Dermis blood vessel endothelial cell (primary cell): ENCODE measurements at regions not wholly inside any gene's neighbourhood (a gene's known extent, or its start where the extent isn't known, plus 50 kb on each side); places are given as distances from the start of the nearest gene placed in this dataset.

Experiments used
- DNase-seq: peaks from one replicate; pipeline ENCODE4 v3.0.0; 2010

DNA sequence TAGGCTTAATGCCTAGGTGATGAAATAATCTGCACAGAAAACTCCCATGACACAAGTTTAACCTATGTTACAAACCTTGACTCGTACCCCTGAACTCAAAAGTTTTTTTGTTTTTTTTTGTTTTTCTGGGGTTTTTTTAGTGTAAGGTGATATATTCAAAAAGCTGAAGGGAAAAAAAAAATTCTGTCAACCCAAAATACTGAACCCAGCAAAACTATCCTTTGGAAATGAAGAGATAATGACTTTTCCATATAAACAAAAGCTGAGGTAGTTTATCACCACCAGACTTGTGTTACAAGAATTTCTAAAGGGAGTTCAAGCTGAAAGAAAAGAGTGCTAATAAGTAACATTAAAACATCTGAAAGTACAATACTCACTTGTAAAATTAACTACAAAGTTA is 448.1 kb downstream of the KCNH5 start:
- DNase-seq: no peak

DNA sequence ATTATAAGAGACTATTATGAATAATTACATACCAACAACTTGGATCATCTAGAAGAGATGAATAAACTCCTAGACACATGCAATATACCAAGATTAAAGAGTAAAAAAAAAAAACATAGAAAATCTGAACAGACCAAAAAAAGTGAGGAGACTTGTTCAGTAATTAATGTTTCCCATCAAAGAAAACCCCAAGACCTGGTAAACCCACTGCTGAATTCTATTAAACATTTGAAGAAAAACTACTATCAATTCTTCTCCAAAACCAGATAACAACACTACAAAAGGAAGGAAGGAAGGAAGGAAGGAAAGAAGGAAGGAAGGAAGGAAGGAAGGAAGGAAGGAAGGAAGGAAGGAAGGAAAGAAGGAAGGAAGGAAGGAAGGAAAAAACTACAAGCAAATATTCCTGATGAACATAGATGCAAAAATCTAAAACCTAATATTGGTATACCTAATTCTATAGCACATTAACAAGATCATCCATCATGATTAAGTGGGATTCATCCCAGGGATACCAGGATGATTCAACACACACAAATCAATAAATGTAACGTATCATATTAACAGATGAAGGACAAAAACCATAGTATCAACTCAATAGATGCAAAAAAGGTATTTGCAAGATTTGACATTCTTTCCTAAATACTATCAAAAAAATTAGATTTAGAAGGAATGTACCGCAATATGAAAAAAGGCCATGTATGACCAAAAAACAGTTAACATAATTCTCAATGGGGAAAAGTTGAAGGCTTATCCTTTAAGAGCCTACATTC is 445.5 kb downstream of the KCNH5 start:
- DNase-seq: no peak

GRCh38 chr14:62602712-62603111 is 442.5 kb downstream of the KCNH5 start:
- no peak for DNase-seq

- DNase-seq: no peak
These were observed 440.7 kb downstream of the KCNH5 start for GRCh38 chr14:62604524-62604923.

DNA sequence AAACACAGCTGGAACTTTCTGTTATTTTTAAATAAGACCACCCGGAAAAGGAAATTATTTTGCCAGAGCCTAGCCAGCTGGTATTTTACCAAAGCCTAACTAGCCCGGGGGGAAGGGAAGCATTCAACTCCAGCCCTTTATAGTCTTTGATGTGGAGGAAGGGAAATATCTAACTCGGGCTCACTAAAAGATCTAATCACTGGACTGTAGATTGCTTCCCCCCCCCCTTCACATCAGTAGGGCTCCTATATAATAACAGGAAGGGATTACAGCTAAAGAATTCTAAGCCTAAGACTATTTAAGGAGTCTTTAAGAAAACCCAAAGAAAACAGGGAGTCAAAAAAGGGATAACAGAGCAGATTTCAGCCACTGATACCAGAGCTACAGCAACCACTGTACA is 431.1 kb downstream of the KCNH5 start:
- no peak for DNase-seq

DNA sequence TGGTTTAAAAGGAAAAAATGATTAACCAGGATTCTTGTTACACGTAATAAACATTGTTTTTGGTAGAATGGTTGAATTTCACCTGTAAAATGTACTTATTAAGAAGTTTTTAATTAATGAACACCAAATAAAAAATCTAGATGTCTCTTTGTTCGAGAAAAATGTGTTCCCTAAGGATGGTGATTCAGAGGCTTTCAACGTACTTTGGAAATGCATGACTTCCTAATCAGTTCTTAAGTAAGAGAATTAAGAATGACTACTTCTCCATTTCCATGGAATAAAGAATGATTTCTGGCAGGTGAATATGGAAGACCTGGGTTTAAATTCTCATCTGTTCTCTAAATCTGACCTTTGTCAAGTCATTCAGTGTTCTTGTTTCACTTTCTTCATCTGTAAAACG is 428.6 kb downstream of the KCNH5 start:
- DNase-seq: no peak

- no peak for DNase-seq
These were observed 418.8 kb downstream of the KCNH5 start for GRCh38 chr14:62626416-62626815.

- no peak for DNase-seq
These were observed 416.0 kb downstream of the KCNH5 start for GRCh38 chr14:62629176-62629725.

GRCh38 chr14:62631176-62631575 is 414.1 kb downstream of the KCNH5 start:
- no peak for DNase-seq

GRCh38 chr14:62632771-62633170 is 412.5 kb downstream of the KCNH5 start:
- no peak for DNase-seq

DNA sequence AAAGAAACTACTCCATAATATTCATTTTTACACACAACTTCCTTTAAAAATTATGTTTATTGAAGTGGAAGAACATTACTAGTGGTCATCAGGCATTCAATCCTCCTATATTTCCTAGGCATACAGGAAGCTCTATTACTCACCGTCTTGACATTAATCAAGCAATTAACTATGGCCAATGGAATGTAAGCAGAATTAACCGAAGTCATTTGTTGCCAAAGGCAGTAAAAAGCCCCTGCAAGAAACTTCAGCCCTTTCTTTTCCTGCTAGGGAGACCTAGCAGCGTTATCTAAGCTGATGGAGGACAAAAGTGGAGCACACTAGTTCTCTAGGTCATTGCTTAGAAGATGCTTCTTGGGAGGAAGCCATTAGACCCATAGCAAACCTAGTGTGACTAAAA is 399.6 kb downstream of the KCNH5 start:
- DNase-seq: no peak
